GM21529 (cell line): ENCODE measurements at regions not wholly inside any gene's neighbourhood (a gene's known extent, or its start where the extent isn't known, plus 50 kb on each side); places are given as distances from the start of the nearest gene placed in this dataset.

Source experiments
- ATAC-seq: cut with Tn5 transposase; IDR thresholded peaks from one replicate; pipeline ENCODE4 v1.9.1; 2021; ENCODE audit not compliant: unreplicated experiment

DNA sequence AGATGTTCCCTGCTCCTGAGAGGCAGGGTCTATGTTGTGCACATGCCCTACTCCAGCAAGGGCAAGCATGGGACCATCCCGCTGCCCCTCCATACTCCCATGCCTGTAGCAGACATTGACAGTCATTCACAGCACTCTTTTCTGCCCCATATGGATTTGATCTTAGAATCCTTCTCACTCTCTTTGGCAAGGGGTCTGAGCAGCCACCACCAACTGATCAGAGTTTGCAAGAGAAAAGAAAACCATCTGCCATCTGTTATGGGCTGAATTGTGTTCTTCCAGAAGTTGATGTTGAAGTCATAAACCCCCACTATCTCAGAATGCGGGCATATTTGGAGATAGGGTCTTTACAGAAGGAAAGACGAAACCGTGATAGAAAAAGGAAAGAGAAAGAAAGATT is 315.1 kb upstream of the CLINT1 start:
- ATAC-seq, result no peak

DNA sequence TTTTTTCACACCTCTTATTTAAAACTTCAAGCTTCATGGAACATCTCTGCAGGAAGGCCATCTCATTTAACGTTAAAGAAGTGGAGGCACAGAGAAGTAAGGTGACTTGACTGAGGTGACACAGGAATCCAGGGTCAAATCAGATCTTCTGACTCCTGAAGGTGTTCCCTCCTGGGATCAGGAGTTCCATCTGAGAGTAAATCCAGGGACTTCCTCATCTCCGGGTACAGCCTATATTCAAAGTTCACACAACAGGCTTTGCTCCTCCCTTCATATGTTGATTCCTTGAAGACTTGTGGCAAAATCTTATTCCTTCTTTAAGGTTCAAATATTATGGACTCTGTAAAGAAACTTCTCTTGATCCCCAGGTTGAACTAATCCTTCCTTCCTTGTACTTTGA is 313.1 kb upstream of the CLINT1 start:
- ATAC-seq, result no peak

DNA sequence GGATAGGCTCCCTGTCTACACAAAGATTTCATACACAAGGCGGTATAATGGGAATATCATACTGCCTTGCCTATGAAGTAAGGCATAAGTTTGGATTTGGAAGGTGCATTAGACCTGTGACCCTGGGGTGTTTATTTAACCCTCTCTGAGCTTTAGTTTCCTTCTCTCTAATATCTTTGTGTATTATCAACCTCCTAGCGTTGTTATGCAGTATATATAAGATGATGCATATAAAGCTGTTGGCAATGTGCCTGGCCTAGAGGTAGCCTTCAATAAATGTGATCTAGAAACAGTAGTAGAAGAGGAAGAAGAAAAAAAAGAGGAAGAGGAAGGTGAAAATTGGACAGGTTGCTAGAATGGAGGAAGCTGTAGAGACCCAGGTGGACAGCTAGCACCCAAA is 311.6 kb upstream of the CLINT1 start:
- ATAC-seq, result no peak

DNA sequence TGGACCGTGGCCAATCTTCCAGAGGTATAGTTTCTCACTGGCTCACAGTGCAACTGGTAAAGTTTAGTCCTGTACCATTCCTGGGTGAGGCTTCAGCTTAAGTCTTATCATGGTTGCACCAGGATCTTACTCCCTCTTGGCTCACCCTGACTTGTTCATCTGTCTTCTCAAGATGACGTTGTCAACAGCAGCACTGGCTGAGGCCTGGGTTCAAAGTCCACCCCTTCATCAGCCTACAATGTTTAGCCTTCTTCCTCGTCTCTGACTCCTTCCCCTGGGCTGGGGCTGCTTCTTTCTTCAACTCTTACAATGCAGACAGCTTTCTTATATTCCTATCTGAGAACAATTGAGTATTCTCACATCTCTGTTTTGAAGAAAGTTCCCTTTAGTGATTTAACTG is 311.1 kb upstream of the CLINT1 start:
- ATAC-seq, result no peak

DNA sequence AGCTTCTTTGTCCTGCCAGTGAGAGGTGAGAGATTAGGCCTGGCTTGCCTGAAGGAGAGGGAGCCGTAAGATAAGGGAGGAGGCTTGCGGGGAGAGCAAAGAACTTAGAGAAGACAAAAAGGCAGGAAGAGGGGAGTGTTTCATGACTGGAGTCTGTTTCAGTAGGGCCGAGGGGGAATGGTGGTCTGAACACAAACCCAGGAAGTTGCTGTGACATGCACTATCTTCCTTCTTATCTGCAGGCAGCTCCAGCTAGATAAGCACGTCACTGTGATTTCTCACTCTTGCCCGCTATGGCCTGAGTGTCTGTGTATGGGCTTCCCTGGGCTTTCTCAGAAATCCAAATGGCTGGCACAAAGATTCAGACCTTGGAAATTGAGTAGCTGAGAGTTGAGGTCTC is 307.5 kb upstream of the CLINT1 start:
- no peak for ATAC-seq

DNA sequence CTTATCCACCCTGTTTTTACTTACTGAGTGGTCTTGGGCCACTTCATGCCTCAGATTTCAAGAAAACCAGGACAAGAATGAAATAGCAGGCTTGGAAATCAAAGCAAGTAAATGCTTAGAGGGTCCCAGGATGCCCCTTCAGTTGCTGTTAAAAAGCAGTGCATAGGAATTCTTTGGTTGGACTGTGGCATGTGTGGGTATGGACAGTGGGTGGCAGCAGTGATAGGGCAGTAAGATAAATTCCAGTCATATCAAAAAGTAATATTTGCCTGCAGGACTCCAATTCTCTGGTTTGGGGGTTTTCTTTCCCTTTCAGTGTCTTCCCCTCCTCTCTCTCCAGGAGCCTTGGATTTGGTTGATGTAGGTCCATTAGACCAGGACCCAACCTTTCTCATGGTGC is 306.7 kb upstream of the CLINT1 start:
- no peak for ATAC-seq

DNA sequence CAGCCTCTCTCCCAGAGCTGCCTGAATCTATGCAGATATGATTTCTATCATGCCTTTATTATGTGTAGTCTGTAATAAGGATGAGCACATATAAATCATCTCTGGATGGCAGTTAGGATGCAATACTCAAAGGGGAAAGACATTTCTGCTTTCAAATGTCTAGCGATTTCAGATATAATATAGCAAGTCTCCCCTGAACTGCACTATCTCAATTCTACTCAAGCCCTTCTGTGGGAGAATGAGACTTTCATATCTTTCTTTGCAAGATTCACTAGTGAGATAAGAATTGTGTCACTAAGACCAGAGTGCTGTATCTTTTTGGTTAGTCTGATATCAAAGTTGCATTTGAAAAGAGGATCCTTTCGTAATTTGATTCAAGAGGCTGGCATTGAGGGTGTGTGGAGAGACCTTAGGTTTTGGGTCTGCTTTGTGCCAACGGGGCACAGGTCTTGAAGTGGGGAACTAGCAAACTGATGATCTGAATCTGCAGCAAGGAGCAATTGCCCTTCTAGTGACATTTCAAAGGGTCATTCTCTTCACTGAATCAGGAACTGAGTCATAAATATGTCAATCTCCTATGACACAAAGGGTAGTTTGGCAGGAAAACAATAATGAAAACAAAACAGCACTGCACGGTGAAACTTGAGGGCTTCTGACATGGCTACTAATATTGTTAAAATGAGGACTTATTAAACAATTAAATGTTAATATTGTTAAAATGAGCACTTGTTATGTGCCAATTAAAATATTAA is 305.5 kb upstream of the CLINT1 start:
- no peak for ATAC-seq

DNA sequence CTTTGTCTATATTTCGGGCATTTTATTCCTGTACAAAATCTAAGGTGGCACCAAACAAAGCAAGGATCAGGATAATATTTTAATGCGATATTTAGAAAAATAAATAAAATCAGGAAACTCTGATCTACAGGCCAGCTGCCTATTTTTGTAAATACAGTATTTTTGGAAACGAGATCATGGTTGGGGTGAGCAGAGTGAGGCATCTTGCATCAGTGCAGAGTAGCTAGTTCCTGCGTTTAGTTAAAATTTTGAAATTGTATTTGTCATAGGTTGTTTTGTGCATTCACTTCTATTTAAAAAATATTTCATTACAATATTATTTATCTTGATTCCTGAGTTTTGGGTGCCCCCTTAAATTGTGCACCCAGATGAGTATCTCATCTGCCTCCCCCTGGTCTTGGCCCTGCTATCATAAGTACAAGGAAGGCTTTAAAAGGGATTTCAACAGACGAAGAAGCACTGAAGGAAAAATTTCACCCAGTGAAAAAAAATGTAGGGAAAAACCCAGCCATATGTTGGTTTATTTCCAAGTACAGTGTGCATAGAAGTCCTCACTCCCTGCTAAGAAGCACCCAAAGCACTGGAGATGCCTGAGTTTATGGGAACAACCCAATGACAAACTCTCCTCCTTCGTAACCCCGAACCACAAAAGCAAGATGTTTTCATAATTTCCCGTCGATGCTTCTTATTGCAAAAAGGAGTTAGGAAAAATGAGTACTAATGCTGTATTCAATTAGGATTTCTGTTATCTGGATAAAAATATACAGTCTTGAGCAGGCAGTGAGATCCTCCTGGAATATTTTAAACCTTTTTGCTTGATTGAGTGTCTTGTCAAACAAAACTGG is 304.7 kb upstream of the CLINT1 start:
- no peak for ATAC-seq

DNA sequence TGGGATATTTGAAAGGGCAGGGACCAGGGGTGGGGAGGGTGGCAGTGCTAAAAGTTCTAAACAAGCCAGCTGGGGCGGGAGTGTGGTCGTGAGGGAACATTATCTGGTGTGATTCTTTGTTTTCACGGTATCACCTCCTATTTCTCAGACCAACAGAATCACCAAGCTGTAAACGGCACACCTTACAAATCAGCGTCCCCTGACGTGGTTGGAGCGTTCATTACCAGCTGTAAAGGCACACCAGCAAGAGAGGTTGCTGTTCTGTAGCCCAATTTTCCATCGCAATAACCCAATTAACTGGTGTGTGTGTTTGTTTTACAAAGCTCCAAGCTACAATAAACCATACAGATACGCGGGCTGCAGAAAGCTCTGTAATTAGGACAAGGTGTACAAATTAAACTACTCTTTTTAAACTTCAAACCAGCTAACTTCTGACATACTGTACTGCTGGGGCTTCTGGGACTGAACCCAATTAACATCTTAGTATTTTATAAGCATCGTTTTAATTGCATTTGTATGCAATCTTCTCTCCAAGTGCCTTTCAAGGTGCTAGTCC is 303.6 kb upstream of the CLINT1 start:
- no peak for ATAC-seq

DNA sequence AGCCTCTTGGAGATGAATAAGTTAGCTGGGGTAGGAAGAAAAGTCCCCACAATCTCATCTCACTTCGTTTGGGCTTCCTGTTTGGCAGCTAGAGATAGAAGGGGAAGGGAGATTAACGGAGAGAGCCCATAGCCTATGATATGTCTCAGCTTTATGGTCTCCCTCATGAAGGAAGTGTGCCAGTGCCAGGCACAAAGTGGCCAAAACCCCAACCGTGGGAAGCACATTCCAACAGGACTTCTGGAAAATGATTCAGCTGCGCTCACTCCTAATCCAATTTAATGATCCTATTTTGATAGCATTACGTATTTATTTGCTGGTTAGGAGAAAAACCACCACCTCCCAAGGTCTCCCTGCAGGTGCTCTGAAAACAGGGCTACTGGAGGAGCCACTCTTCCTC is 303.1 kb upstream of the CLINT1 start:
- ATAC-seq, result no peak

DNA sequence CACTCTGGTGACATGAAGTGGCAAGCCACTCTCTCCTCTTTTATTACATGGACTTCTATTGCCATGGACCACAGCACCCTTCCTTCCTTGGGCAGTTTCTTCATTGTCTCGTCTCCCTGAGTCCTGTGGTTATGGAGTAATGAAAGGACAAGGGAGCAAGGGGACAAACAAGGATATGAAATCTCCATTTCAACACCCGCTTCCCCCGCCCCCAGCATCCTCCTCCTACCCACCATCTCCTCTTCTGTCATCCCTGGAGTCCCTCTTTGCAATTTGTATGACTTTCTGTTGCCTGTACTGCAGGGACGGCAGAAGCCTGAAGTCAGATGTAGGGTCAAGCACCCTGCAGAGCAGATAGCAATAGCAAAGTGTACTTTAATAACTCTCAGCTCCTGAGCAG is 300.7 kb upstream of the CLINT1 start:
- no peak for ATAC-seq

DNA sequence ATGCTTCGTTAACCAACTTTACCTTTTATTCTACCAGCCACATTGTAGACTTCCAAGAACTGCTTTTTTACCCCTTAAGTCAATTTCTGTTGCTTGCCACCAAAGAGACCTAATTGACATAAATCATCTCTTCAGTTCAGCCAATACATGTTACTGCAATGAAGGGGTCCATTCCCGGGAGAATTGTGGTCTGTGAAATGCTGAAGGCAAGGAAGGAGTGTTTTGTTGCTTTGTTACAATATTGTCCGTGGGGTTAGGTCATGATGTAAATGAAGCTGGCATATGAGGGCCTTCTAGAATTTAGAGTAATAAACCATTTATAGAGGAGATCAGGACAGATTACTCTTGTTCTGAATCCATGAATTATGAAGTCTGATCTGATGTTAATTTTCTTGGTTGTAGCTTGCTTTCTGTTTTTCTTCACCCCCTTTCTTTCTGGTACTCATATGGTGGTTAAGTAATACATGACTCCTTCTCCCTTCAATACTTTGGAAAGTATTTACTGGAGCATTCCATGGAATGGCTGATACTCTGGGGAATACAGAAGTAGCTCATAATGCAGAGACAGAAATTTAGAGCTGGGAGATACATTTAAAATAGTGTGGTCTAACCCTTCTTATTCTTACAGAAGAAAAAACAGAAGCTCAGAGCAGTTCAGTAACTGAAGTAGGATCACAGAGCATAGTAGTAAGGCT is 297.0 kb upstream of the CLINT1 start:
- ATAC-seq, result no peak

DNA sequence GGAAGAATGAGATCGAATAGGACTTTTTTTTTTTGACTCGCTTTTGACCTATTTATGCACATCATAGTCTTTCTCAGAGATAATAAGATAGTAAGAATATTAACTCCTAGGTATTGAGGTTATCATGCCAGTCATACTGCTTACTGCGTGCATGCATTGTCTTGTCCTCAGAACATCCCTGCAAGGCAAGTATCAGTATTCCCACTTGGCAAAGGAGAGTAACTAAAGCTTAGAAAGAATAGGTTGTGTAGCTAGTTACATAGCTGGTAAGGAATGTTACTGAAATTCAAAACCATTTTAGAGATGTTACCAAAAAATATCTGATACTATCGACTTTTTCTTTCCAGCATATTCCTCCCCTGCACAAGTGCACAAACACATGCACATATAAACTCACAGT is 296.1 kb upstream of the CLINT1 start:
- ATAC-seq, result no peak

DNA sequence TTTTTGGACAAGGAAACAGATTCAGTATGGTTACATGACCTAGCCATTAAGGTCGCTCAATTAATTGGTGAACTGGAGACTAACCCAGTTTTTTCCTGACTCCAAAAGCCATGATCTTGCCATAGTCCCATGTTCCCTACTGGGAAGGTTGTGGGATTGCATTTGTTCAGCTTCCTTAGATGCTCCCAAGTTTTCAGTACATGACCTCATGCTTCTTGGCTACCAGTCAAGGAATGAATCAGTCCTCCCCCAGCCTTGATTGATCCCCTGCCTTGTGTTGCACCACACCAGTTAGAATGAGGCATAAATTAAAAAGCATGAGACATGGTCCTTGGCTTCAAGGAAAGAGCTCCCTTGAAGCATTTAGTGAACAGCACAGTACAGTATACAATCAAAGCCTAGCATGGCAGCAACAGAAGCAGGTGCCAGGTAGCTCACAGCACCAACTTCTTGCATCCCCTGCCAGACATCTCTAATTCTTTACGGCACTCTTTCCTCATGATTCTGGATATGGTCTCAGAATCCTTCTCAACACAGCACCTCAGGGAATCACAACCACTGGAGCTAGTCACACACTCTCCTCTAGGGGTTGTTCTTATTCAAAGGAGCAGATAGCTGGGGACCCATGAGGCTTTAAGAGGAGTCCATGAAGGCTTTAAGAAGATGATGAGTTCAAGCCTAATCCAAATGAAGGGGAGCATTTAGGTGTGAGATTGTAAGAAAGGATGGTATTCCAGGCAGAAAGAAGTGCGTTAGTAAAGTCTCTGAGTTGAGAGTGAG is 295.5 kb upstream of the CLINT1 start:
- no peak for ATAC-seq

DNA sequence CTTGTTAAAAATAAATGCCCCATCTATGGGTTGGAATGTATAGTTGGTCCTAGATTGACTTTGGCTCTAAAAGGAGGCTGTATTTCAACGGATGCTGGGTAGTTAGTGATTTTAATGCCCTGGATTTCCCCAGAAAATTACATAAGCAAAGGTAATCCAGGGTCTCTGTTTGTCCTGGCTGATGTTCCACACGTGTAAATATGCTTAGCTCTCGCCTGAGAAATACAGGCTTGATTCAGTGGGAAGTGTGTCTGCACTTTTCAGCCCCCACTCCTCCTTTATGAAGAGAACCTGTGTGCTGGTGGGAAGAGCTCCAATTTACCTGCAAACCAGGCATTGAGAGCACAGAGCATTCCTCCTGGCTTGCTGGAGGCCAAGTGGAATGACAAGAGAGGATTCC is 294.6 kb upstream of the CLINT1 start:
- no peak for ATAC-seq

DNA sequence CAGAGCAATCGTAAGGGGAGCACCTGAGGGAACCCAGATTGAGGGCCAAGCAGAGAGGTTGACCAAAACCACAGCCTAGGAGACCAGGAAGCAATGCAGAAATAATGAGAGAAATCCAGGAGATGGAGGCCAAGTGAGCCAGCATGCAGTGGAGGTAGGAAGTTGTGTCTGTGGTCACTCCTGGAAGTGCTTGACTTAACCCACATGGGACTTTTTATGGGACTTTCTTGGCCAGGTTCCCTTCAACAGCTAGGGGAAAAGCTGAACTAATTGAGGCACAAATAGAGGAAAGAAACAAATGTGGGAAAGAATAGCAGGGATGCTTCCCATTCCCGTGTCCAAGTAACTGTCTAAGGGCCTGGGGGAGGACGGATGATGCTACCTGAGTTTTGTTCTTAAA is 293.2 kb upstream of the CLINT1 start:
- no peak for ATAC-seq

DNA sequence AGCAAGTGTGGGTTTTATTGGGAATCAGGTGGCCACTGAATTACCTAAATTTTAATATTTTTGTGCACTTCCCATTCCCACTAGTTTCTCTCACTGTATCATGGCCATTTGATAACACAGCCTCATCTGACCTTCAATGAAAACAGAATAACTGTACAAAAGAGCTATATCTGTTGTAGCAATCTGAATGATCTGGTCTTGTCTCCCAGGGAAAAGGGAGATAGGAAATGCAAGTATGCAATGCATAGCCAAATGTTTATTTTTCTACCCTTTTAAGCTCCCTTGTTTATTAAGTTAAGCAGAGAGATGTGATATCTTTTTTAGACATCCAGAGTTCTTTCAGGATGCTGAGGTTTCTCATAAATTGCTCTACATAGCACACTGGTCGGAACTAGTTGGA is 288.3 kb upstream of the CLINT1 start:
- no peak for ATAC-seq

DNA sequence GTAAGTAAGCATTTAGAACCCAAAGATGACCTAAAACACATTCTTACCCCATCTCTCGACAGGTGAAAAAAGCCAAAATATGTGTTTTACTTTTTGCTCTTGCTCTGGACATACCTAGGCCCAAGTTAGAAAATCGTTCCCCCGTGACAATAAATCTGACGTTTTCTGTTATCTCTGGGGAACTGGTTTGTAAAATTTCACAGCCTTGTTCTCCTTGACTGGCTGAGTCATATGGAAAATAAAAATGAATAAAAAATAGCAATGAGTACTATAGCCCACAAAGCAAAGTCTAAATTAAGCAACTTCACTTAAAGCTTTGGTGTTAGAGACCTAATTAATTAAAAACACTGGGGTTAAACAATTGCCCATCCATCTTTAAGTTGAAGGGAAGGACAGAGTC is 286.9 kb upstream of the CLINT1 start:
- no peak for ATAC-seq

DNA sequence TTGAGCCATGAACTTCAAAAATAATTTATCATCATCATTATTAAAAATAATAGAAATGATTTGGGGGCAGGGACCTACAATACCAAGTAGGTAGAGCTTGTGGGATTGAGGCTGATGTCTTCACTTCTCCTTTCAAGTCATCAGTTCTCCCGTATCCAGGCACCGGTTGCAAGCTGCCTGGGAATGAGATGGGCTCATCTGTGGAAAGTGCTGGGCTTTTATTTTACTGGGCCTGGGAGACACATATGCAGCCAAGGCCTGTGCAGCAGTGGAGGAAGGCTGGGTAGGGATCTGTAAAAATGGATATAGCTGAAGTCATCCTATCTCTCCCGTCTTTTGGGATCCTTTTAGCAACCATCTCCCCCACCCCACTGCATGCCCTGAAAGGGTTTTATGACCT is 284.1 kb upstream of the CLINT1 start:
- no peak for ATAC-seq

DNA sequence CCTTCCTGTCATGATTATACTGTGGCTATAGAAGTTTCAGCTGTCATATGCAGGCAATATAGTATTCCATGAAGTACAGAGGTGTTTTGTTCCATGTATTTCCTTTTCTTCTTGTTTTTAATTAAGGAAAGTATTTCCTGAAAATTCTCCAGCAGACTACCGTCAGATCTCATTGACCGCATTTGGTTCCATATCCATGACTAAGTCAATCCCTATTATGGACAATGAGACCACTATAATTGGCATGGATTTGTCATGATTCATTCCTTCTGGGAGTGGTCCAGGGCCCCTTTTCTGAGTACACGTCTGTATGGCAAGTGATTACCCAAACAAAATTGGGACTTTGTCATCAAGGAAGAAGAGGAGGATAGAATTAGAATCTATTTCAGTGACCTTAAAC is 283.2 kb upstream of the CLINT1 start:
- ATAC-seq, result no peak
